AG09319 (cell line): ENCODE measurements at regions not wholly inside any gene's neighbourhood (a gene's known extent, or its start where the extent isn't known, plus 50 kb on each side); places are given as distances from the start of the nearest gene placed in this dataset.

Experiments
- DNase-seq: peaks from one replicate; pipeline ENCODE4 v3.0.0-alpha.2; 2010; ENCODE audit warnings: low read depth; ENCODE audit errors: extremely low read depth
- TF ChIP-seq, protein P1 (sequence below): IDR thresholded peaks from 2 replicates; pipeline ENCODE4 v1.5.1; 2011; ENCODE audit warnings: low read depth, mild to moderate bottlenecking, inconsistent platforms, low read length, moderate library complexity

DNA sequence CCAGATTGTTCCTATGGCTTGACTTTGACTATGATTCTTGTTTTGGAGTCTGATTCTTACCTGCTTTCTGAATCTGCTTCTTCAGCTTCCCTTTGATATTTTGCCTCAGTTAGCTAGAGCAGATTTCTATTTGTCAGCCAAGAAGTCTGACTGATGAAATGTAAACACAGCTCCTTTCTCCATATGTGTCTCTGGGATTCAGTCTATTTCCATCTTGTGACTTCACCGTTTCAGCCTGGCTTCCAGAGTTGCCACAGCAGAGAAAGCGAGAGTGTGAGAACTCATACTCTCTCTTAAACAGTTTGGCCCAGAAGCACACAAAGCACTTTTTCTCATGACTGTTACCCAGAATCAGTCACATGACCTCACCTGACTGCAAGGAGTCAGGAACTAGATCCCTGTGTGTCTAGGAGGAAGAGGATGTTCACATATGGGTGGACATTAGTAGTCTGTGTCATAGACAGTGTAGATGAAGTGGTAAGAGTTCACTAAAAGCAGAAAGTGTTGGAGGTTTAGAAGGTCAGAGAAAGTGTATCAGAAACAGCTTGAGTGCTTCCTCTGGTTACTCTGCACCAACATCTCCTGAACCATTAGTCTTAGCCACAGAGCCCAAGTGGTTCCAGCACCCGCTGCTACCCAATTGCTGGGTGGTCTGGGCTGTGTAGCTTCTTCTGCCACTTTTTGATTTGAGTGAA, 103.4 kb upstream of the CDK6 start:
- no peak for DNase-seq
- TF ChIP-seq, protein P1, sequence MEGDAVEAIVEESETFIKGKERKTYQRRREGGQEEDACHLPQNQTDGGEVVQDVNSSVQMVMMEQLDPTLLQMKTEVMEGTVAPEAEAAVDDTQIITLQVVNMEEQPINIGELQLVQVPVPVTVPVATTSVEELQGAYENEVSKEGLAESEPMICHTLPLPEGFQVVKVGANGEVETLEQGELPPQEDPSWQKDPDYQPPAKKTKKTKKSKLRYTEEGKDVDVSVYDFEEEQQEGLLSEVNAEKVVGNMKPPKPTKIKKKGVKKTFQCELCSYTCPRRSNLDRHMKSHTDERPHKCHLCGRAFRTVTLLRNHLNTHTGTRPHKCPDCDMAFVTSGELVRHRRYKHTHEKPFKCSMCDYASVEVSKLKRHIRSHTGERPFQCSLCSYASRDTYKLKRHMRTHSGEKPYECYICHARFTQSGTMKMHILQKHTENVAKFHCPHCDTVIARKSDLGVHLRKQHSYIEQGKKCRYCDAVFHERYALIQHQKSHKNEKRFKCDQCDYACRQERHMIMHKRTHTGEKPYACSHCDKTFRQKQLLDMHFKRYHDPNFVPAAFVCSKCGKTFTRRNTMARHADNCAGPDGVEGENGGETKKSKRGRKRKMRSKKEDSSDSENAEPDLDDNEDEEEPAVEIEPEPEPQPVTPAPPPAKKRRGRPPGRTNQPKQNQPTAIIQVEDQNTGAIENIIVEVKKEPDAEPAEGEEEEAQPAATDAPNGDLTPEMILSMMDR, result no peak

DNA sequence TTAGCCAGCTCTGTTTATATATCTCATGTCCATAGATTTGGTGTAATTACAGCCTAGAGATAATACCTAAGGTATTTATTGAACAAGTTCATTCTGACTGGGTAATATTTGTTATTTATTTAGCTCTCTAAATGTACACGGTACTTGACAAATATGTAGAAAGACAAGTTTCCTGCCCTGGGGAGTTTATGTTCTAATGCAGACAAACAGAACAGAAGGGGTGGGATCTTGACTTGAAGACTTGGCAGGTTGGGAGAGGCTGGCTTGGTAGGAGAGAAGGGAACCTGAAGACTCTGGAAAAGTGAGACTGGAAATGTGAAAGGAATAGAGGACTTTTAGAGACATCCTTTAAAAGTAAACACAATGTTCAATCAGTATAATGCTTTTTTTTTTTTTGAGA, 97.7 kb upstream of the CDK6 start:
- TF ChIP-seq, protein P1, result no peak

DNA sequence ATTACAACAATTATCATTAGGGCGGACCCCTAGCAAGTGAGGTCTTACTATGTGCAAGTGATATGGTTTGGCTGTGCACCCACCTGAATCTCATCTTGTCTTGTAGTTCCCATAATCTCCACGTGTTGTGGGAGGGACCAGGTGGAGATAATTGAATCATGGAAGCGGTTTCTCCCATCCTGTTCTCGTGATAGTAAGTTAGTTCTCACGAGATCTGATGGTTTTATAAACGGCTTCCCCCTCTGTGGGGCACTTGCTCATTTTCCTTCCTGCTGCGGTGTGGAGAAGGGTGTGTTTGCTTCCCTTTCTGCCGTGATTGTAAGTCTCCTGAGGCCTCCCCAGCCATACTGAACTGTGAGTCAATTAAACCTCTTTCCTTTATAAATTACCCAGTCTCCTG, 96.1 kb upstream of the CDK6 start:
- TF ChIP-seq, protein P1, result no peak
- no peak for DNase-seq

More for the DNA sequence above, 97.7 kb upstream of the CDK6 start:
- DNase-seq, result no peak

DNA sequence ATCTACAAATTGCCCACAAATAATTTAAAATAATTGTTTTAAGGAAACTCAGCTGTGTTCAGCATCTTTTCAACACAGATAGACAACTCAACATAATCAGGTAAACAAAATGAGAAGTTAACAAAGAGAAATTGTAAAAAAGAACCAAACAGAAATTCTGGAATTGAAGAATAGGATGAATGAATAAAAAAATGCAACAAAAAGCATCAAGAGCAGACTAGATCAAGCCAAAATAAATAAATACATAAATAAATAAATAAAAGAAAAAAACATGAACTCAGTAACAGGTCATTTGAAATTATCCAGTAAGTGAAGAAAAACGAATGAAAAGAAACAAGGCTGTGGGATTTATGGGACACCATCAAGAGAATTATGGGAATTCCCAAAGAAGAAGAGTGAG, 94.0 kb upstream of the CDK6 start:
- TF ChIP-seq, protein P1, result no peak
- DNase-seq, result no peak

DNA sequence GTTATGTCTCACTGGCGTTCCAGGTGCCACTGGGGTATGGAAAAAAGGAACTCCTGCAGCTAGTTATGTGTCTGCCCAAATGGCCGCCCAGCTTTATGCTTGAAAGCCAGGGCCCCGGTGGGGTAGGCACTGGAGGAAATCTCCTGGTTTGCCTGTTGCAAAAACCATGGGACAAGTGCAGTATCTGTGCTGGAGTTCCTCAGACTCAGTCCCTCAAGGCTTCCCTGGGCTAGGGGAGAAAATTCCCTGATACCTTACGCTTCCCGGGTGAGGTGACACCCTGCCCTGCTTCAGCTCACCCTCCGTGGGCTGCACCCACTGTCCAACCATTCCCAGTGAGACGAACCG, 90.3 kb upstream of the CDK6 start:
- TF ChIP-seq, protein P1, result no peak
- no peak for DNase-seq

DNA sequence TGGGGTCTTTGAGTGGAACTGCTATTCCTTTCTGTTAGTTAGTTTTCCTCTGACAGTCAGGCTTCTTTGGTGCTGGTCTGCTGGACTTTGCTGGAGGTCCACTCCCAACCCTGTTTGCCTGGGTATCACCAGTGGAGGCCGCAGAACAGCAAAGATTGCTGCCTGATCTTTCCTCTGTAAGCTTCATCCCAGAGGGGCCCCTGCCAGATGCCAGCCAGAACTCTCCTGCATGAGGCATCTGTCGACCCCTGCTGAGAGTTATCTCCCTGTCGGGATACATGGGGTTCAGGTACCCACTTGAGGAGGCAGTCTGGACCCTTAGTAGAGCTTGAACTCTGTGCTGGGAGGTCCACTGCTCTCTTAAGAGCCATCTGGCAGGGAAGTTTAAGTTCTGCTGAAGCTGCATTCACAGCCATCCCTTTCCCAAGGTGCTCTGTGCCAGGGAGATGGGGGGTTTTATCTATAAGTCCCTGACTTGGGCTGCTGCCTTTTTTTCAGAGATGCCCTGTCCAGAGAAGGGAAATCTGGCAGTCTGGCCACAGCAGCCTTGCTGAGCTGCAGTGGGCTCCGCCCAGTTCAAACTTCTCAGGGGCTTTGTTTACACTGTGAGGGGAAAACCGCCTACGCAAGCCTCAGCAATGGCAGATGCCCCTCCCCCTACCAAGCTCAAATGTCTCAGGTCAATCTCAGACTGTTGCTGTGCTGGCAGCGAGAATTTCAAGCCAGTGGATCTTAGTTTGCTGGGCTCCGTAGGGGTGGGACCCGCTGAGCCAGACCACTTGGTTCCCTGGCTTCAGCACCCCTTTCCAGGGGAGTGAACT, 89.7 kb upstream of the CDK6 start:
- no peak for DNase-seq
- TF ChIP-seq, protein P1, result no peak

DNA sequence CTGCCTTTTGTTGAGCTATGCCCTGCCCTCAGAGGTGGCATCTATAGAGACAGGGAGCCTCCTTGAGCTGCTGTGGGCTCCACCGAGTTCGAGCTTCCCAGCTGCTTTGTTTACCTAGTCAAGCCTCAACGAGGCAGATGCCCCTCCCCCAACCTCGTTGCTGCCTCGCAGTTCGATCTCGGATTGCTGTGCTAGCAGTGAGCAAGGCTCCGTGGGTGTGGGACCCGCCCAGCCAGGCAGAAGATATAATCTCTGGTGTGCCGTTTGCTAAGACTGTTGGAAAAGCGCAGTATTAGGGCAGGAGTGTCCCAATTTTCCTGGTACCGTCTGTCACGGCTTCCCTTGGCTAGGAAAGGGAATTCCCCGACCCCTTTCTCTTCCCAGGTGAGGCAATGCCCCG, 88.4 kb upstream of the CDK6 start:
- TF ChIP-seq, protein P1, result no peak
- DNase-seq, result no peak
